ENCODE measurements at regions not wholly inside any gene's neighbourhood (a gene's known extent, or its start where the extent isn't known, plus 50 kb on each side); places are given as distances from the start of the nearest gene placed in this dataset.

- TF ChIP-seq CTCF (IDR thresholded peaks at IDR 0.05) (no peak), POLR2A (IDR thresholded peaks at IDR 0.05) (no peak)
Measured at GRCh38 chr1:115227346-115228082, 110.5 kb downstream of the NGF start.
